ENCODE measurements at regions not wholly inside any gene's neighbourhood (a gene's known extent, or its start where the extent isn't known, plus 50 kb on each side); places are given as distances from the start of the nearest gene placed in this dataset.

GRCh38 chr5:161216877-161217276 lies 329.6 kb downstream of the GABRB2 start:
- no peak for TF ChIP-seq CTCF (IDR thresholded peaks at IDR 0.05)
- no peak for TF ChIP-seq EP300 (IDR thresholded peaks at IDR 0.05)
- no peak for TF ChIP-seq POLR2A (IDR thresholded peaks at IDR 0.05)
- no peak for TF ChIP-seq POLR2AphosphoS5 (IDR thresholded peaks at IDR 0.05)

All from upper lobe of left lung (tissue), 4 donors.